ENCODE measurements at regions not wholly inside any gene's neighbourhood (a gene's known extent, or its start where the extent isn't known, plus 50 kb on each side); places are given as distances from the start of the nearest gene placed in this dataset.
"Not testable (repeated sequence)": the region's sequence is repeated elsewhere in the genome, so short reads cannot be mapped to it uniquely, and the experiment has no call there.

GRCh38 chr4:35021222-35021621 is 1223.1 kb downstream of the ARAP2 start:
- not testable (repeated sequence) for TF ChIP-seq CTCF (IDR thresholded peaks at IDR 0.05; ENCODE audit: low read length); EZH2 (IDR thresholded peaks at IDR 0.05; ENCODE audit: borderline replicate concordance, low read length)

Data from OCI-LY1 (cell line).